ENCODE measurements at regions not wholly inside any gene's neighbourhood (a gene's known extent, or its start where the extent isn't known, plus 50 kb on each side); places are given as distances from the start of the nearest gene placed in this dataset.
A peak's percentile ranks its signal among the peaks of the same experiment; 100 is the strongest.

DNA sequence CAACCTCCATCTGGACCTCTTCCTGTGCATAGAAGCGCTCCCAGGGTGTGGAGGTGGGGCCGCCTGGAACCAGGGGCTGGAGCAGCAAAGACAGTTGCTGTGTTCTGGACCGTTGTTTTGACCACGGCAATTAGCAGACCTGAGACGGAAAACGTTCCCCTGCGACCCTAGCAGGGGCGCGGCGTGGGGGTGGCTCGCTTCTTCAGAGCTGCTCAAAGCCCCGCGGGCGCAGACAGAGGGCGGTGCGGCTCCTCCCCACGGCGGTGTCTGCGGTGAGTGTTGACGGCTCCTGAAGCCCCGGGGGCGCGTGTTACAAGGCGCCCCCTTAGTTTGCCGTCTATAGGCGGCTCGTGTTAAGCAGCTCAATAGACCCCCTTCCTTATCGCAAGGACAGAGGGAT, 79.2 kb downstream of the TRIML1 start:
- H3K4me3 ChIP-seq, result no peak overlapping the region
- H3K36me3 ChIP-seq, result no peaks in the 10 kb centered on the region
- H3K27ac ChIP-seq, result no peak overlapping the region
- TF ChIP-seq POLR2A (IDR thresholded peaks at IDR 0.05), result no peak
- TF ChIP-seq POLR2AphosphoS5 (IDR thresholded peaks at IDR 0.05), result no peak
- TF ChIP-seq, protein P1, sequence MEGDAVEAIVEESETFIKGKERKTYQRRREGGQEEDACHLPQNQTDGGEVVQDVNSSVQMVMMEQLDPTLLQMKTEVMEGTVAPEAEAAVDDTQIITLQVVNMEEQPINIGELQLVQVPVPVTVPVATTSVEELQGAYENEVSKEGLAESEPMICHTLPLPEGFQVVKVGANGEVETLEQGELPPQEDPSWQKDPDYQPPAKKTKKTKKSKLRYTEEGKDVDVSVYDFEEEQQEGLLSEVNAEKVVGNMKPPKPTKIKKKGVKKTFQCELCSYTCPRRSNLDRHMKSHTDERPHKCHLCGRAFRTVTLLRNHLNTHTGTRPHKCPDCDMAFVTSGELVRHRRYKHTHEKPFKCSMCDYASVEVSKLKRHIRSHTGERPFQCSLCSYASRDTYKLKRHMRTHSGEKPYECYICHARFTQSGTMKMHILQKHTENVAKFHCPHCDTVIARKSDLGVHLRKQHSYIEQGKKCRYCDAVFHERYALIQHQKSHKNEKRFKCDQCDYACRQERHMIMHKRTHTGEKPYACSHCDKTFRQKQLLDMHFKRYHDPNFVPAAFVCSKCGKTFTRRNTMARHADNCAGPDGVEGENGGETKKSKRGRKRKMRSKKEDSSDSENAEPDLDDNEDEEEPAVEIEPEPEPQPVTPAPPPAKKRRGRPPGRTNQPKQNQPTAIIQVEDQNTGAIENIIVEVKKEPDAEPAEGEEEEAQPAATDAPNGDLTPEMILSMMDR (IDR thresholded peaks at IDR 0.05), result no peak
- no peak for DNase-seq (ENCODE audit: low spot score in 2 of 2)
- H3K9me3 ChIP-seq, result no peaks in the 10 kb centered on the region
- H3K27me3 ChIP-seq, result no peaks in the 10 kb centered on the region
- intact Hi-C loops (cut with DNase I; ENCODE audit: low total_unique reads), result no loop called here
- H3K4me1 ChIP-seq, result no peaks in the 10 kb centered on the region

GRCh38 chr4:188220006-188220405, 80.8 kb downstream of the TRIML1 start:
- Histone ChIP-seq H3K27ac (no peak overlapping the region), H3K4me3 (no peak overlapping the region), H3K27me3 (no peaks in the 10 kb centered on the region), H3K9me3 (no peaks in the 10 kb centered on the region), H3K36me3 (no peaks in the 10 kb centered on the region), H3K4me1 (no peaks in the 10 kb centered on the region)
- TF ChIP-seq, protein P1 (IDR thresholded peaks at IDR 0.05), result no peak
- TF ChIP-seq POLR2AphosphoS5 (IDR thresholded peaks at IDR 0.05), result no peak
- intact Hi-C loops (cut with DNase I; ENCODE audit: low total_unique reads), result no loop called here
- no peak for DNase-seq (ENCODE audit: low spot score in 2 of 2)

DNA sequence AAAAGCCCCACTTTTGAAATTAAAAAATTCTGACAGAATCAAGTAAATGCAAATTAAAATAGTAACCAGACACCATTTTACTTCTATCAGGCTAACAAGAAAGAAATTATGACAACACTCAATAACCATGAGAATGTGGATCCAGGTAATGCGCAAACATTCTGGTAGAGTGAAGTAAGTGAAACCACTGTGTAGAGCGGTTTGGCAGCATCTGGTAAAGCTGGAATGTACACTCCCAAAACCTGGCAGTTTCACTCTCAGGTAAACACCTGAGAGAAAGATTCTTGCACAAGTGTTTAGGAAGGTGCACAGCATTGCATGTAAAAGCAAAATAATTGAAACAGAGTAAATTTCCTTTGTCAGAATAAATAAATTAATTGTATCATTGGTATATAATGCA, 81.8 kb downstream of the TRIML1 start:
- H3K36me3 ChIP-seq, result no peaks in the 10 kb centered on the region
- TF ChIP-seq POLR2A (IDR thresholded peaks at IDR 0.05) (no peak), POLR2AphosphoS5 (IDR thresholded peaks at IDR 0.05) (no peak)
- TF ChIP-seq, protein P1 (IDR thresholded peaks at IDR 0.05), result no peak
- H3K4me1 ChIP-seq, result no peaks in the 10 kb centered on the region
- intact Hi-C loops (cut with DNase I; ENCODE audit: low total_unique reads), result no loop called here
- H3K27me3 ChIP-seq, result no peaks in the 10 kb centered on the region
- H3K27ac ChIP-seq, result no peak overlapping the region
- no peak overlapping the region for H3K4me3 ChIP-seq
- peak in 1 of 2 donors; percentile 26 for DNase-seq (ENCODE audit: low spot score in 2 of 2)
- no peaks in the 10 kb centered on the region for H3K9me3 ChIP-seq

DNA sequence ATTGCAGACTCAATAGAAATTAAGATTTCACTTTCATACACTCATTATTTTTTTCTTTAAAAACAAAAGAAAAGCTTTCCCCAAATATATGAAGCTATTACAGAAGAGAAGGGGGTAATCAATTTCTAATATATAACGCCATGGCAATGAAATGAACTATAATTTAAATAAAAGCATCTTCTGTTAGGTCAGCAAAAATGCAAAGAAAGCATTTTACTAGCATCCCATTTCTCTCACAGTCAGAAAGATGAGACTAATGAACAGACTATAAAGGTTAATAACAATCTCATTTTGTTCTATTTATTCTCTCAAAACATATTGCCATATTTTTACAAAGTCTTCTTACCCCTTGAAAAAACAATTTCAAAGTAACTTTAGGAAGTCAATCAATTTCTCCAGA, 89.0 kb downstream of the TRIML1 start:
- no peak overlapping the region for H3K4me3 ChIP-seq
- no peaks in the 10 kb centered on the region for H3K9me3 ChIP-seq
- DNase-seq (ENCODE audit: low spot score in 2 of 2), result no peak
- no peaks in the 10 kb centered on the region for H3K36me3 ChIP-seq
- no peak for TF ChIP-seq POLR2A (IDR thresholded peaks at IDR 0.05)
- TF ChIP-seq POLR2AphosphoS5 (IDR thresholded peaks at IDR 0.05), result no peak
- TF ChIP-seq, protein P1 (IDR thresholded peaks at IDR 0.05), result no peak
- no peaks in the 10 kb centered on the region for H3K27me3 ChIP-seq
- H3K27ac ChIP-seq, result no peak overlapping the region
- H3K4me1 ChIP-seq, result no peaks in the 10 kb centered on the region
- intact Hi-C loops (cut with DNase I; ENCODE audit: low total_unique reads), result no loop called here

- H3K9me3 ChIP-seq, result no peaks in the 10 kb centered on the region
- H3K4me3 ChIP-seq, result no peak overlapping the region
- H3K27me3 ChIP-seq, result no peaks in the 10 kb centered on the region
- TF ChIP-seq POLR2AphosphoS5 (IDR thresholded peaks at IDR 0.05), result no peak
- TF ChIP-seq, protein P1 (IDR thresholded peaks at IDR 0.05), result no peak
- no peaks in the 10 kb centered on the region for H3K4me1 ChIP-seq
- H3K36me3 ChIP-seq, result no peaks in the 10 kb centered on the region
- DNase-seq (ENCODE audit: low spot score in 2 of 2), result no peak
- no peak overlapping the region for H3K27ac ChIP-seq
- intact Hi-C loops (cut with DNase I; ENCODE audit: low total_unique reads), result no loop called here
Observed at GRCh38 chr4:188232428-188232827, 93.2 kb downstream of the TRIML1 start.
